Thoracic aorta (tissue), 2 donors: ENCODE measurements at regions not wholly inside any gene's neighbourhood (a gene's known extent, or its start where the extent isn't known, plus 50 kb on each side); places are given as distances from the start of the nearest gene placed in this dataset.

Experiments
- ATAC-seq: fragments of 150-250 bp; one replicate; pipeline ENCODE4 v1.8.0; 2017; ENCODE audit warnings: low read depth; ENCODE audit not compliant: insufficient number of reproducible peaks, low FRiP score
- DNase-seq: peaks from one replicate; pipeline ENCODE4 v3.0.0-alpha.2; 2020; ENCODE audit warnings: low spot score
- H3K27ac ChIP-seq, 2 donors: fragments of 200-600 bp; sonication (generic); 1 replicate in 1 of 2; 2 replicates in 1 of 2; pipeline ENCODE4 v1.5.1; 2016; ENCODE audit warnings: mild to moderate bottlenecking in 2 of 2, moderate library complexity in 2 of 2
- H3K27me3 ChIP-seq: fragments of 200-600 bp; sonication (generic); replicated peaks from 2 replicates; pipeline ENCODE4 v1.6.0; 2016; ENCODE audit warnings: mild to moderate bottlenecking; ENCODE audit not compliant: insufficient read depth
- H3K36me3 ChIP-seq: fragments of 200-600 bp; sonication (generic); one replicate; pipeline ENCODE4 v1.5.1; 2016
- H3K4me1 ChIP-seq, 2 donors: fragments of 200-600 bp; sonication (generic); 1 replicate in 1 of 2; 2 replicates in 1 of 2; pipeline versions ENCODE4 v1.5.1 to v1.6.0; 2016; ENCODE audit warnings: low read depth in 2 of 2, mild to moderate bottlenecking in 1 of 2; ENCODE audit not compliant: control insufficient read depth in 1 of 2
- H3K4me3 ChIP-seq: fragments of 200-600 bp; sonication (generic); 2 replicates; pipeline ENCODE4 v1.5.1; 2016; ENCODE audit warnings: mild to moderate bottlenecking
- H3K9me3 ChIP-seq: fragments of 200-600 bp; sonication (generic); 2 replicates; pipeline ENCODE4 v1.5.1; 2016
- CTCF ChIP-seq: fragments of 200-600 bp; sonication (generic); IDR thresholded peaks from one replicate; pipeline ENCODE4 v1.5.1; 2019; ENCODE audit warnings: antibody characterized with exemption

DNA sequence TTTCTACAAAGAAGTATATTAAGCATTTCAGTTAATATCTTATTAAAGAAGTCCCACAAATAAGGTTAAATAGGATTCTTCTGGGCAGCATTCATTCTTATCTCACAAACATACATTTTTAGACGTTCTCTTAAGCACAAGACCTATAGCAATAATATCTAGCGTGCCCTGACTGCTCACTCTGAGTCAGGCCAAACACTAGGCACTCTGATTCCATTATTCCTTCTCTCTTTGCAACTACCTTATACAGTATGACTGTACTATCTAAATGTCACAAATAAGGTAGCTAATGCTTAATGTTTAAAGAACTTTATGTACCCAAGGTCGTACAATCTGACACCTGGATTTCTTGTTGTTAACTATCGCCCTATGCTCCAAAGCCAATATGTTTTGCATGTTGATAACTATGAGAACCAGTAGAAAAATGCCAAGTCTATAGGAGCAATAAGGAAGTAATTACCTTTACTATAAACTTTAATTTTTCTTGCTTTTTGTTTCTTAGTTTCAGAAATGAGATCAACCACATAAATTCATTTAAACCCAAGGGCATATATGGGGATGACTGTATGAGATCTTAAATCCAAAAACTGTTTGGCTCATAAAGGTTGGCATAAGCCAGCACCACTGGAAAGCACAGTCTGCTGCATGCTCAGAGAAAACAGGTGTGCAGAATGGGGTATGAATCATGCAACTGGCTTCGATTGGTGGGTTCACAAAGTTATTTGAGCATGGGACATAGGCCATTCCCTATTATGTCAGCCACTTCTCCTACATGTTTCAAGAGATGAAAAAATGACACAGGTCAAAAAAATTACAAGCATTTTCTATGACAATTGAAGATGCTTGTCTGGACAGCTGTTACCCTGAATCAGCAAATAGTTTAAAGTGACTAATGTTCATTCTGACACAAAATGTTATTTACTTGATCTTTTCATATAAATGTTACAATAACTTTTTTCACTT is 352.0 kb downstream of the IRS1 start:
- Histone ChIP-seq H3K4me3 (no peak overlapping the region), H3K36me3 (no peaks in the 10 kb centered on the region), H3K27me3 (no peaks in the 10 kb centered on the region), H3K9me3 (no peaks in the 10 kb centered on the region), H3K4me1 (no peaks in the 10 kb centered on the region), H3K27ac (no peak overlapping the region)
- DNase-seq = no peak
- no peak for TF ChIP-seq CTCF
- ATAC-seq = no peak

DNA sequence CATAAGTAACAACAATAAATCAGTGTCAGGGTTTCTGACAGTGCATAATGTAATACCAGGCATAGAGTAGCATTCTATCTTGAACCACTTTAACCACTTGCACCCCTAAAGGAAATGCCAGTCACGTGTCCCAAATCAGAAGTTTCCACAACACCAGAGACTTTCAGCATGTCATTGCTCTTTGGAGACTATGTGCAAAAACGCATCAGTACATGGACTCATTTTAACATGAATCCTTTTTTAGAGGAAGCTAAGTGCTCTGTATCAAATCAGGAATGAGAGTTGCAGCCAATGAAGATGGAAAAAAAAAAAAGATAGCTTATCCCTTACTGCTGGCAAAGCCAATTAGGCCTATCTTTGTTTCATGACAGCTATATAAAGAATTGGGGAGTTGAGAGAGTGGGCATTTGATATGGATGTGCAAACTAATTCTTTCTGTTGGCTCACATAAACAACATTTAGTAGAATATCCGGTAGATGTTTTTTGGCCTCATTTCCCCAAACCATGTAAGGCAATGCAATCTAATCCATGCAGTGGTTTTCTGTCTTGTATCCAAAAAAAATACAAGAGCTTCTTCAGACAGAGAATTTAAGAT is 353.1 kb downstream of the IRS1 start:
- Histone ChIP-seq H3K4me3 (no peak overlapping the region), H3K4me1 (no peaks in the 10 kb centered on the region), H3K36me3 (no peaks in the 10 kb centered on the region), H3K27me3 (no peaks in the 10 kb centered on the region), H3K9me3 (no peaks in the 10 kb centered on the region), H3K27ac (no peak overlapping the region)
- ATAC-seq (no peak), DNase-seq (no peak)
- TF ChIP-seq CTCF = no peak

- Histone ChIP-seq H3K4me1 (peaks cover 6 to 10% of the 10 kb centered on the region in 2 donors), H3K36me3 (no peaks in the 10 kb centered on the region), H3K27me3 (no peaks in the 10 kb centered on the region), H3K27ac (no peak overlapping the region), H3K4me3 (no peak overlapping the region), H3K9me3 (no peaks in the 10 kb centered on the region)
- DNase-seq = no peak
- no peak for TF ChIP-seq CTCF
- ATAC-seq = no peak
Observed at GRCh38 chr2:226445216-226445861, 354.3 kb downstream of the IRS1 start.

DNA sequence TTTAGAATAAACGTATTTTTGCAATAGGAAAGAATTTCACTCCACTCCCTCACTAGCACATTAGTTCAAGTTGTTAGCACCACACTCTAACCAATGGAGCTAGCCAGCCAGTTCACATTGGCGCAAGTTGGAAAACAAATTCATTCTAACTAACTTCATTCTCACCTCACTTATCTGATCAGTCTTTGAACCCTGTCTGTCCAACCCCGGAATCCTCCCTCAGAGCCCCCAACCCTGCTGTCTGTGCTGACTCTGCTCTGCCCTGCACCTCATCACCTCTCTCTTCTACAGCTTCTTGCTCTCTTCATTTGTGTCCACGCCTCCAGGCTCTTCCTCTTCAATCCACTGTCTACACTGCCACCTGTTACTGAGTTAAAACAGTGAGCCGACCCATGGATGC is 356.5 kb downstream of the IRS1 start:
- Histone ChIP-seq H3K27ac (no peak overlapping the region), H3K9me3 (no peaks in the 10 kb centered on the region), H3K36me3 (no peaks in the 10 kb centered on the region), H3K4me3 (no peak overlapping the region), H3K4me1 (peaks cover 10 to 21% of the 10 kb centered on the region in 2 donors), H3K27me3 (no peaks in the 10 kb centered on the region)
- ATAC-seq (no peak), DNase-seq (no peak)
- TF ChIP-seq CTCF = no peak
